Activated CD4-positive, alpha-beta T cell treated with anti-CD3 and anti-CD28 coated beads, Interleukin-2, Interleukin-6, amounts not matched to agents 100 ng/mL and 50 ng/mL, durations not matched to agents 16 hours and 8 hours (primary cell): ENCODE measurements at regions not wholly inside any gene's neighbourhood (a gene's known extent, or its start where the extent isn't known, plus 50 kb on each side); places are given as distances from the start of the nearest gene placed in this dataset.

Experiments used
- DNase-seq: peaks from one replicate; pipeline ENCODE4 v3.0.0-alpha.2; 2020

DNA sequence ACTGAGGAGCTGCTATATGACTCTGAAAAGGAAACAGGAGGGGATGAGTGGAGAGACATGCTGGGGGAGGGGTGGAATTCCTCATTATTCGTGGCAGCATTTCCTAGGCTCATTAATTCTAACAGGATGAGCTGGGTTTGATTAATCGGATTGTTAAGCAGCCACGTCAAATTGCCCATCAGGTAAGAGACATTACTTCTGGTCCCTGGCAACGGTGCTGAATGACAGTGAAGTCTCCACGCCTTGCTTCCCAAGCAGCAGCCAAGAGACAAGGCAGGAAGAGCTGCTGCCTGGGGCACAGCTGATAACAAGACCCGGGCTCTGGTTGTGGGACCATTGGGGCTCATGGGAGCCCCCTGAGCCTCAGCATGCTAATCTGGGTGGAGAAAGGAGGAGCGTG, 86.6 kb downstream of the MARCHF4 start:
- DNase-seq: no peak

DNA sequence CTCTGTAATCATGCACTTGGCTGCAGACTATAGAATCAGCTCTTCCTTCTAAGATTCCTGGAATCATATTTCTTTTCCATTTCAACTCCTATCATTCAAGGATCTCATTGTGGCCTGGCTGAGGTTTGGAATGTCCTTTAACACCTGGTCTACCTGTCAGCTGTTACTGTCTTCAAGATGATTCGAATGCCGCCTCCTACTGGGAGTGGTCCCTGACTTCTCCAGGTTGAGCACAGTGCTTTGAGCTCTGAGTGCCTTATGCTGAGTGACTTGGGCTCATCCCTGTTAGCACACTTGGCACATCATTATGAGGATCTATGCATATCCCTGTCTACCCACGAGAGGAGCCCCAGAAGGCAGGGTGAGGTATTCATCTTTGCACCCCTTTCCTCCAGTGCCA, 87.6 kb downstream of the MARCHF4 start:
- no peak for DNase-seq

DNA sequence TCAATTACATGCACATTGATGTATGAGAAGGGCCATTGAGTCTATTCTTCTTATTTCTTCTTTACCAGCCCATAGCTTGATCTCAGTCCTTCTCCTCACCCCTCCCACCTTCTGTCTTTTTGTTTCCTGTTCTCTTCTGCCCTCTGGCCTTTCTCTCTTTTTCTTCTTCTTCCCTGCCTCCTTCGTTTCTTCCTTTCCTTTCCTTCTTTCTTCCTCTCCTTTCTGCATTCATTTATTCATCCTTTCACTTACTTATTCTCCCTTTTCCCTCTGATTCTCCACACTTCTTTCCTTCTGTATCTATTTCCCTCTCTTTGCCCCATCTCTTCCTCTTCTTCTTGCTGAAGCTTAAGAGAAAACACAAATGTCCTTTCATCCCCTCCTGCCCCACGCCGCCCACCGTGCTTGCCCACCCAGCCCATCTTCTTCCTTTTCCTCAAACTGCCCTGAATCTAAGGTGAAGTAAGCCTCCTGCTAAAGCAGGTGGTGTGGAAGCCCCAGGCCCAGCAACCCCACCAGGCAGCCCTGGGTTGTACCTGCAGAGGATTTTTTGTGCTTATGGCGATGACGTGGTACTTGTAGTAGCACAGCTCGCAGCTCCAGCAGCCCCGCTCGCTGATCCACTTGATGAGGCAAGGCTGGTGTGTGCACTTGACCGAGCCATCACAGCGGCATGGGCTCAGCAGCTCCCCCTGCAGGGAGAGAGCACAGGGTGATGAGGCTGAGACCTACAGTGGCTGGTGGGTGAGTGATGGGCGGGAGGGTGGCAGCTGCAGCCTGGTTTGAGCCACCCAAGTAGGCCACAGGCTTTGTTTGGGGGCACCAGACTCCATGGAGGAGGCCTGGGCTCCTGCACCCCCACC, 89.0 kb downstream of the MARCHF4 start:
- peak; percentile 47 for DNase-seq

DNA sequence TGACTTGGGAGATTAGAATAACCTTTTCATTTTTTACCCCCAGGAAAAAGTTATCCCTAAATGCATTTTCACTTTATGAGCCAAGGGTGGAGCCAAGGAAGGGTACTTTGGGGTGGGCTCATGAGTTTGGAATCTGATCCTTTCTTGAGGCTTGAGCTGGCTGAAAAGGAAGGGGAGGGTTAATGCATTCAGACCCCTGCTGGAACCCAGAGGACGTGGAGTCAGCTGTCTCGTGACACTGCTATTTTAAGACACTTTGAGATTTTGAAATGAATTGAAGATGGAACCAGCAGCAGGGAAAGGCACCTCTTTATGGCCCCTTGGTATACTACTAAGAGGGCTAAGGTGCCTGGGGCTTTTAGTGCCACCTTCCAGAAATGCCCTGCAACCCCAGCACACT, 90.4 kb downstream of the MARCHF4 start:
- no peak for DNase-seq

DNA sequence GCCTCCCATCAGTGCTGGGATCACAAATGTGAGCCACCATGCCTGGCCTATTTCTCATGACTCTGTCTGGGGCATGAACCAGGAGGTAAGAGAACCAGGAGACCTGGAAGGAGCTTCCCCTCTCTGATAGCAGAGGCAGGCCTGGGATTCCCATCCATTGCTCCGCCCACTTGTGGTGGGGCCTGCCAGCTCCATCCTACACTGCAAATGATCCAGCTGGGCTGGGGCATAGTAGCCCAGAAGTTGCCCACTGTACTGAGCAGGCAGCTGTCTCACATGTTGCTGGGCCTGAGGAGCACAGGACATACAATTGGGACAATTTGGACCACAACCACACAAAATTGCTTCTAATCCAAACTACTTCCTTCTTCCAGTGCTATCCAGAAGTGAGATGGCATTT, 91.0 kb downstream of the MARCHF4 start:
- no peak for DNase-seq

DNA sequence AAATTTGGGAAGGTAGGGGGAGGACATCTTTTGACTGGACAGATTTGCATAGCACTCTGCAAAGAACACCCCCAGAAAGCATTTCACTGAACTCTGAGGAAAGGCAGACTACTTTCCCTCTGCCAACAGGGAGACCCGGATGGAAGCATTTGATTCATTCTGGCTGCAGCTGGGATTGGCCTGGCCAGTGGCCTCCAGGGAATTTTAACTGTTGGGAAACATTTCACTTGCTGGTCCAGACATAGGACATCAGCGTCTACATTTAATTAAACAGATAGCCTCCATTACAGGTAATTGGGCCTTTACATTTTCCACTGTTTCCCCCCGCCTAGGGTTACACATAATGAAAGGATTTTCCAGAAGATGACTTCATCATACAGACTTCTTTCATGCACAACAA, 92.8 kb downstream of the MARCHF4 start:
- DNase-seq: no peak

DNA sequence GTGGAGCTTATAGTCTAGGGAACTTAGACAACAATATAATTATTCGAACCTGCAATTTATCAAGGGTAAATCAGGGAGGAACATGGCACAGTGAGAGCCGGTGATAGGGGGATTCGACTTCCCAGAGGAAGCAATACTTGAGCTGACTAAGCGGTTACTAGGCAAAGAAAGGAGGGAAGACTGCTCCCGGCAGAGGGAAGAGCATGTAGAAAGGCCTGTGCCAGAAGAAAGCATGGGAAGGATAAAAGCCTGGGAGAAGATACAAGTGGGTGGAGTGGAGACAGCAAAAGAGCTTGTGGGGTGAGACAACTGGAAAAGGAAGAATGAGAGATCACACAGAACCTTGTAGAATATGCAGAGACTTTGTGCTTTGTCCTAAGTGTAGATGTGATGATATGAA, 93.3 kb downstream of the MARCHF4 start:
- DNase-seq: no peak

DNA sequence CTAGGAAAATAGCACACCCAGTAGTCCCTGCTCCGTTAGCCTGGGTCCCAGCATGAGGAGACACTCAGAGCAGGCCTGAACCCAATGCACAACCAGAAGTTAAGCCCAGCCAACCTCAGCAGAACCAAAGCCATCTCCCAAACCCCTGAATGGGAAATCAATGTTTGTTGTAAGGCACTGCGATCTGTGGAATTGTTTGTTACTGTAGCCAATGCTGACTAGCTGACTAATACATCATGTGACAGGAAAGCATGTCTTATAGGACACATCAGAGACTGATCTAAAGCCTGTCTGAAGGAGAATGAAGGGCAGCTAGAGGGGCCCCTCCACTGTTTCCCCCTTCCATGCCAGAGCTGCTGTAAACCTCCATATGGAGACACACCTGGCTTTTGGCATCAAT, 96.4 kb downstream of the MARCHF4 start:
- DNase-seq: no peak

DNA sequence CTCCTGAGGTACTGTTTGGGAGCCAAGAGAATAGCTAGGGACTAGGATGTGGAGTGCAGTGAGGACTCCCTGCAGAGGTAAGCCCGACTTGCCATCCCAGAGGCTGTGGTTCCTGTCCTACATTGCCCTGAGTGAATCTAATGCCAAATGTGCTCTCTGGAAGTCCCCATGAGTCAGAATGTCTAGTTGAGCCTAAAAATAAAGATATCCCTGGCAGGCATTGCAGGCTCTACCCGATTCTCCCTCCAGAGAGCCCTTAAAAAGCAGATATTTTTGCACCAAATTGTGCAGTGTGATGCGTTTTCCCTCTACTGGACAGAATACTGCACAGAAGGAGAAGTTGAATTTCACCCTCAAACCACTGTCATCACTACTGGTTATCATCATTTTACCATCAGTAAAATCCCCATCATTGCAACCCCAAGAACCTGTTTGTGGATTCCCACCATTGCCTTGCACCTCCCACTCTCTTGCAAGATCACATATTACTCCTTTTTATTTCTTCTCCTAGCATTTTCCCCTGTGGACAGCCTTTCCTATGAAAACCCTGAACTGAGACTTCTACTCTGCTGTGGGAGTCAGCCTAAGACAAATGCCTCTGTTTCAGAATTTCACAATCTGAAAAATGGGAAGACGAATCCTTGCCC, 98.0 kb downstream of the MARCHF4 start:
- no peak for DNase-seq

DNA sequence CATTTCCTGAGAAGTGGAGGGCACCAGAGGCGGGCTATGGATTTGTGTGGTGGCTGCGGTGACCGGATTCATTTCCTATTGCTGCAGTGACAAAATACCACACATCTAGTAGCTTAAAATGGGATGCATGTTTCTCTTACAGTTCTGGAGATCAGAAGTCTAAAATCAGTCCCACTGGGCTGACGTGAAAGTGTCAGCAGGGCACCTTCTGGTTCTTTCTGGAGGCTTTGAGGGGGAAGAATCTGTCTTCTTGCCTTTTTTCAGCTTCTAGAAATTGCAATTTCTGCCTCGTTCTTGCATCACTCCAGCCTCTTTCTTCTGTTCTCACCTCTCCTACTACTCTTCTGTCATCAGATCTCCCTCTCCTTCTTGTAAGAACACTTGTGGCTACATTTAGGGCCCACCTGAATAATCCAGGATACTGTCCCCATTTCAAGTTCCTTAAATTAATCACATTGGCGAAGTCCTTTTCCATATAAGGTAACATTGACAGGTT, 111.2 kb downstream of the MARCHF4 start:
- DNase-seq: no peak

DNA sequence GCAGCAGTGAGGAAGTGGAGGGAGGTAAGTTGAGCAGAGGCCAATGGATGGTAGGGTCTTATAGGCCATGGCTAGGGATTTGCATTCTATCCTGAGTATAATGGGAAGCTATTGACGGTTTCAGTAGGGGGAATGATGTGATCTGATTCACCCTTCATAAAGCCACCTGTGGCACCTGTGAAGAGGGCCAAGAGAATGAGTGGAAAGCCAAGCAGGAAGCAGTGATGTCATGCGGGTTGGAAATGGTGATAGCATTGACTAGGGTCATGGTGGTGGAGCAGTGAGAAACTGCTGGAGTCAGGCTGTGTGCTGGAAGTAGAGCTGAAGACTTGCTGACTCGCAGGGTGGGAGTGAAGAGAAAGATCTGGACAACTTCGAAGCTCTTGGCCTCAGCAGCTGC, 111.7 kb downstream of the MARCHF4 start:
- no peak for DNase-seq

DNA sequence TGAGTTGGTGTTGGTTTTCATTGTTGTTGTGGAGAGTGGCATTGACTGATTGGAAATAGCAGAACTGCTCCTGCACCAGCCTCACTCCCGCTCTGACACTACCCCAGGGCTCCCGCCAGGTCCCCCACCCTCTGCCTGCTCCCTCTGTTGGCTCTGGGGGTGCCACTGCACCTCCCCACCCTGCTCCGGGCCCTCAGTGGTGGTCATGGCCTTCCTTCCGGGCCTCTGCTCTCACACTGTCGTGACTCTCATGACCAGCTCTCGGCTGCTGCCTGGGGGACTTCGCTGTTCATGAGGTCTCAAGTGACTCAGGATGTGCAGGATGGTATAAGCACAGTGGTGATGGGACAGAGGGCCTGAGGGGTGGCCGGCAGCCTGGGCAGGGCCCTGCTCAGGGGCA, 113.2 kb downstream of the MARCHF4 start:
- DNase-seq: no peak

DNA sequence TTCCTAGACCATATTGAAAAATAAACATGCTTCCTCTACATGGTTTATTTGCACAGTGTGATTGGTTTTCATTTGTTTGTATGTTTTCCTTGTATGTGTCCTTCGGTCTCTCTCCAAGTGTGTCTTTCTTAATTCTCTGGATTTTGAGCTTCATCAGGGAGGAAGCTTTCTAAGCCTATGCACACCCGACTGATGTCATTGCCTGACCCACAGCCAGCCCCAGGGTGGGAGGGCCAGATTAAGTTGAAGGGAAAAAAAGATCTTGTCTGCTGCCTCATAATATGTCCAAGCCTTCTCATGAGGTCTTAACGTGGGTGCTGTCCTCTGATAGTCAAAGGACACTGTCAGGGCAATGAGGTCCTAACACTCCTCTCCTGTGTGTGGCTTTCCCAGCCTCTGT, 115.2 kb downstream of the MARCHF4 start:
- DNase-seq: no peak
